ENCODE measurements at regions not wholly inside any gene's neighbourhood (a gene's known extent, or its start where the extent isn't known, plus 50 kb on each side); places are given as distances from the start of the nearest gene placed in this dataset.

GRCh38 chr5:91297994-91298393 is 85.1 kb downstream of the ARRDC3 start:
- no peak for TF ChIP-seq EP300 (IDR thresholded peaks at IDR 0.05; ENCODE audit: borderline replicate concordance in 1 of 2, low read depth in 2 of 2, low read length in 2 of 2)
- no peak for TF ChIP-seq RAD21 (IDR thresholded peaks at IDR 0.05 in 1 of 2, conservative IDR thresholded peaks at IDR 0.05 in 1 of 2; ENCODE audit: low read depth in 2 of 2, low read length in 2 of 2)
- TF ChIP-seq CTCF (IDR thresholded peaks at IDR 0.05; ENCODE audit: control extremely low read depth in 1 of 3, insufficient read depth in 1 of 3, low read depth in 1 of 3, low read length in 3 of 3): no peak
- TF ChIP-seq GABPA (IDR thresholded peaks at IDR 0.05; ENCODE audit: borderline replicate concordance, insufficient read depth, low read length): no peak
- no peak for TF ChIP-seq POLR2A (IDR thresholded peaks at IDR 0.05; ENCODE audit: control extremely low read depth in 1 of 2, low read depth in 2 of 2, low read length in 2 of 2)
- TF ChIP-seq HDAC6 (IDR thresholded peaks at IDR 0.05; ENCODE audit: low read depth, low read length): no peak
- TF ChIP-seq POLR2AphosphoS5 (IDR thresholded peaks at IDR 0.05; ENCODE audit: low read depth, low read length): no peak
- TF ChIP-seq ASH2L (IDR thresholded peaks at IDR 0.05; ENCODE audit: low read length): no peak

All from H1 (cell line).